ENCODE measurements at regions not wholly inside any gene's neighbourhood (a gene's known extent, or its start where the extent isn't known, plus 50 kb on each side); places are given as distances from the start of the nearest gene placed in this dataset.

- H3K4me1 ChIP-seq (ENCODE audit: control insufficient read depth, insufficient read depth, low read length): no peaks in the 10 kb centered on the region
- in situ Hi-C loops (cut with MboI; ENCODE audit: low sequenced_read_pairs): no loop called here
- H2BK120ac ChIP-seq (ENCODE audit: low read depth, low read length): no peak overlapping the region
- no peak overlapping the region for H4K8ac ChIP-seq (ENCODE audit: low read depth in 2 of 2, low read length in 2 of 2)
- no peak overlapping the region for H3K4ac ChIP-seq (ENCODE audit: low read depth, low read length)
- H3K23ac ChIP-seq (ENCODE audit: low read depth, low read length): no peak overlapping the region
- no peak overlapping the region for H2AK5ac ChIP-seq (ENCODE audit: low read depth, low read length)
- H2BK5ac ChIP-seq (ENCODE audit: low read depth, low read length, poor library complexity, severe bottlenecking): no peak overlapping the region
- no peaks in the 10 kb centered on the region for H4K20me1 ChIP-seq (ENCODE audit: insufficient read depth, low read length)
- POLR2A ChIA-PET (ENCODE audit: unreplicated experiment): no interaction called here
- TF ChIP-seq CHD1 (IDR thresholded peaks at IDR 0.05; ENCODE audit: low read depth, low read length) (no peak), POLR2A (IDR thresholded peaks at IDR 0.05; ENCODE audit: low read depth, low read length) (no peak), BHLHE40 (IDR thresholded peaks at IDR 0.05; ENCODE audit: low read depth, low read length) (no peak), RAD21 (IDR thresholded peaks at IDR 0.05; ENCODE audit: low read length) (no peak), NFE2L2 (IDR thresholded peaks at IDR 0.05; ENCODE audit: low read depth, low read length) (no peak), FOS (IDR thresholded peaks at IDR 0.05; ENCODE audit: low read depth, low read length) (no peak)
- TF ChIP-seq, protein P1, sequence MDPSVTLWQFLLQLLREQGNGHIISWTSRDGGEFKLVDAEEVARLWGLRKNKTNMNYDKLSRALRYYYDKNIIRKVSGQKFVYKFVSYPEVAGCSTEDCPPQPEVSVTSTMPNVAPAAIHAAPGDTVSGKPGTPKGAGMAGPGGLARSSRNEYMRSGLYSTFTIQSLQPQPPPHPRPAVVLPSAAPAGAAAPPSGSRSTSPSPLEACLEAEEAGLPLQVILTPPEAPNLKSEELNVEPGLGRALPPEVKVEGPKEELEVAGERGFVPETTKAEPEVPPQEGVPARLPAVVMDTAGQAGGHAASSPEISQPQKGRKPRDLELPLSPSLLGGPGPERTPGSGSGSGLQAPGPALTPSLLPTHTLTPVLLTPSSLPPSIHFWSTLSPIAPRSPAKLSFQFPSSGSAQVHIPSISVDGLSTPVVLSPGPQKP (IDR thresholded peaks at IDR 0.05; ENCODE audit: borderline replicate concordance, low read depth, low read length): no peak
- TF ChIP-seq, protein P2, sequence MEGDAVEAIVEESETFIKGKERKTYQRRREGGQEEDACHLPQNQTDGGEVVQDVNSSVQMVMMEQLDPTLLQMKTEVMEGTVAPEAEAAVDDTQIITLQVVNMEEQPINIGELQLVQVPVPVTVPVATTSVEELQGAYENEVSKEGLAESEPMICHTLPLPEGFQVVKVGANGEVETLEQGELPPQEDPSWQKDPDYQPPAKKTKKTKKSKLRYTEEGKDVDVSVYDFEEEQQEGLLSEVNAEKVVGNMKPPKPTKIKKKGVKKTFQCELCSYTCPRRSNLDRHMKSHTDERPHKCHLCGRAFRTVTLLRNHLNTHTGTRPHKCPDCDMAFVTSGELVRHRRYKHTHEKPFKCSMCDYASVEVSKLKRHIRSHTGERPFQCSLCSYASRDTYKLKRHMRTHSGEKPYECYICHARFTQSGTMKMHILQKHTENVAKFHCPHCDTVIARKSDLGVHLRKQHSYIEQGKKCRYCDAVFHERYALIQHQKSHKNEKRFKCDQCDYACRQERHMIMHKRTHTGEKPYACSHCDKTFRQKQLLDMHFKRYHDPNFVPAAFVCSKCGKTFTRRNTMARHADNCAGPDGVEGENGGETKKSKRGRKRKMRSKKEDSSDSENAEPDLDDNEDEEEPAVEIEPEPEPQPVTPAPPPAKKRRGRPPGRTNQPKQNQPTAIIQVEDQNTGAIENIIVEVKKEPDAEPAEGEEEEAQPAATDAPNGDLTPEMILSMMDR (conservative IDR thresholded peaks at IDR 0.05; ENCODE audit: low read depth, low read length): no peak
- no peak overlapping the region for H3K18ac ChIP-seq (ENCODE audit: low read depth, low read length)
- no peak overlapping the region for H3K56ac ChIP-seq (ENCODE audit: extremely low read depth, insufficient read depth, low read length)
- no peaks in the 10 kb centered on the region for H3K79me1 ChIP-seq (ENCODE audit: low read depth in 1 of 2, low read length in 2 of 2)
- dilution Hi-C loops (cut with HindIII; ENCODE audit: low sequenced_read_pairs, unreplicated experiment): no loop called here
- H2AK9ac ChIP-seq (replicated peaks; ENCODE audit: low read depth, low read length, poor library complexity): no peak overlapping the region
- H3K4me2 ChIP-seq (ENCODE audit: low read depth, low read length): no peak overlapping the region
- no peak overlapping the region for H3K4me3 ChIP-seq (ENCODE audit: insufficient read depth, low read depth, low read length)
- no peak overlapping the region for H2BK20ac ChIP-seq (ENCODE audit: low read depth, low read length)
- no peaks in the 10 kb centered on the region for H3K36me3 ChIP-seq (ENCODE audit: control insufficient read depth, insufficient read depth, low read length)
- H2BK15ac ChIP-seq (ENCODE audit: low read depth, low read length): no peak overlapping the region
- H4K91ac ChIP-seq (ENCODE audit: insufficient read depth, low read depth, low read length): no peak overlapping the region
- no peak overlapping the region for H3K9ac ChIP-seq (ENCODE audit: low read depth, low read length)
- BruUV-seq (replicated peaks): no TSS peak
- H3K14ac ChIP-seq (replicated peaks; ENCODE audit: low read depth, low read length): no peak overlapping the region
- H2AFZ ChIP-seq (replicated peaks; ENCODE audit: low read length, poor library complexity): no peak overlapping the region
- no peaks in the 10 kb centered on the region for H3K9me1 ChIP-seq (ENCODE audit: insufficient read depth, low read length)
- ATAC-seq (ENCODE audit: low read depth) (no peak), DNase-seq (no peak)
- no peak overlapping the region for H3K27ac ChIP-seq (ENCODE audit: insufficient read depth, low read length)
- H3K9me3 ChIP-seq (ENCODE audit: control insufficient read depth, insufficient read depth, low read length): no peaks in the 10 kb centered on the region
- H4K5ac ChIP-seq (ENCODE audit: low read depth, low read length): no peak overlapping the region
- intact Hi-C loops (cut with micrococcal nuclease): no loop called here
- no peaks in the 10 kb centered on the region for H3K27me3 ChIP-seq (ENCODE audit: control insufficient read depth, insufficient read depth, low read length)
- CTCF ChIA-PET: no interaction called here
Observed at GRCh38 chr21:15441992-15442391, 287.8 kb upstream of the USP25 start.

Data from IMR-90 (cell line).